T-helper 2 cell (primary cell): ENCODE measurements at regions not wholly inside any gene's neighbourhood (a gene's known extent, or its start where the extent isn't known, plus 50 kb on each side); places are given as distances from the start of the nearest gene placed in this dataset.

Experiments used
- DNase-seq, 5 experiments: peaks; one replicate each; pipeline versions ENCODE4 v3.0.0 to v3.0.0-alpha.2; 2012 to 2022

DNA sequence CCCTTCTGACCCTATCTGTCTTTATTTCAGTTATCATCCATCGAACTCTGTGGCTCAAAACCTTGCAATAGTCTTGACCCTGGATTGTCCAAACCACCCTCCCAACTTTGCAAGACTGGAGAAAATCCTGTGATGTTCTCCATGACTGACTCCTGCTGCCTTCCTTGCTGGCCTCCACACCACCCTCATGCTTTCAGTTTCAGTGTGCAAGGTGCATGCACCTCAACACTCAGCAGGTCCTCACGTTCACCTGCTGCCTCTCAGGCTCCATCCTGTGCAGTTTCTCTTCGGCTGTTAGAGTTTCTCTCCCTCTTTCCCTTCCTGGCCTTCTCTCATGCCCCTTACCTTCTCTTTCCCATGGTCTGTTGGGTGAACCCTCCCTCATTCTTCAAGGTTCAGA lies 59.4 kb upstream of the ASIC2 start:
- DNase-seq = no peak

DNA sequence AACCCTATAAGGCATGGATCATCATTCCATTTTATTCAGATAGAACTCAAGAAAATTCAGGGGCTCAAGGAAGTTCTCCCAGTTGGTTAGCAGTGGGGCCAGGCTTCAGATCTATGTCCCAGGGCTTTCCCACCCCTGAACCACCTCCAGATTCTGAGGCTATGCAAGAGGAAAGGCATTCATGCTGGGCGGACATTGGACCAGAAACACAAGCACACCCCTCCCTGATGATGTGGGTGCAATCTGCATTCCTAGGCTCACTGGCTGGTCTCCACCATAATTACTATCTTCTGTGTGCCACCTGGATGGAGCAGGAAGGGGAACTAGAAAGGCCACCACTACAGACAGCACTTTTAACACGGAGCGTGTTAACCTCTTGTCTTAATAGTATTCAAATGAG lies 63.2 kb upstream of the ASIC2 start:
- no peak for DNase-seq

GRCh38 chr17:33363475-33363874 lies 70.4 kb upstream of the ASIC2 start:
- DNase-seq = no peak

- DNase-seq = no peak
These were observed 73.9 kb upstream of the ASIC2 start for GRCh38 chr17:33366960-33367359.

DNA sequence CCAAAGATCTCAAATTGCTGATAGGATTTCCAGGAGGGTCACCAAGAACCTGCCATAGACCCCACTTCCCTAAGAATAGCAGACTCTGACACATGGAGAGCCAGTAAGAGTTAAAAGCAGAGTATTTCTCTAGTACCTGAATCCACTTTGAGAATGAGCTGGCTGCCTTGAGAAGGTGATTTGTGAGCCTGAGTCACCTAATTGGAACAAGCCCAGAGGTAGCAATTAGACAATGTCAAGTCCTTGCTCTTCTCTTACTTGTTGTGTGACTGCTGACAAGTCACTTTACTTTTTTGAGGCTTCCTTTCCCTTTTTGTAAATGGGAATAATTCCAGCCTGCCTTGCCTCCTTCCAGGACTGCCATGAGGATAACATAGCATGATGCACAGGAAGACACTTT lies 76.1 kb upstream of the ASIC2 start:
- no peak for DNase-seq

DNA sequence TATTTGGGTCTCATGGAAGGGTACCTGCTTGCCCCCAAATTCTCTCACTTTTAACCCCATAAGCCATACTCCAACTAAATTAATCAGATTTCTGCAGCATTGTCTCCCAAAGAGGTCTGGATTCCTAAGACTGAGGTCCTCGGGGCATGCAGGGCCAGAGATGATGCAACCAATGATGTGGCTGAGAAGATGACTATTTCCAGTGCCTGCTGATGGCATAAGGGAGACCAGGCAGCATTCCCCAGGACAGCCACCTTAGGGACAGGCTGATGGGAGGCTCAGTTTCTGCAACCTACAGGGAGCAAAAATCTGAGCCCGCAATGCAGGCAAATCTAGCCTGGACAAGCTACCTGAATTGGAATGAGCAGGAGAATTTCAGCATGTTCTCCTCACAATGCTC lies 76.8 kb upstream of the ASIC2 start:
- no peak for DNase-seq

DNA sequence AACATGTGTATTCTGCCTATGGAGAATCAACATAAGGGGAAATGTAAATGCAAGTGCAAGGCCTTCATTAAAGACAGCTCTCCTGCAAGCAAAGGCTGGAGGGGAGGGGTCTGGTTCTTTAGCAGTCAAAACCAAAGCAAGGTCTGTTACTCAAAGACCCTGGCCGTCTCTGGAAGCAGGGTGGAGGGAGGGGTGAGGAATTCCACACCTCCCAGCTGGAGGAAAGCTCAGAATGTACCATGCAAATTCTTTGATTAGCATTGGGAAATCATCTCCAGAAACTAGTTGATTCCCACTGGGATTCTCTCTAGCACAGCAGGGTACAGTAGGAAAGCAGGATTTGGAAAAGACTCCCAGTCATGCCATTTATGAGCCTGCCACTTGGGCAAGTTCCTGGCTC lies 77.3 kb upstream of the ASIC2 start:
- DNase-seq = no peak

DNA sequence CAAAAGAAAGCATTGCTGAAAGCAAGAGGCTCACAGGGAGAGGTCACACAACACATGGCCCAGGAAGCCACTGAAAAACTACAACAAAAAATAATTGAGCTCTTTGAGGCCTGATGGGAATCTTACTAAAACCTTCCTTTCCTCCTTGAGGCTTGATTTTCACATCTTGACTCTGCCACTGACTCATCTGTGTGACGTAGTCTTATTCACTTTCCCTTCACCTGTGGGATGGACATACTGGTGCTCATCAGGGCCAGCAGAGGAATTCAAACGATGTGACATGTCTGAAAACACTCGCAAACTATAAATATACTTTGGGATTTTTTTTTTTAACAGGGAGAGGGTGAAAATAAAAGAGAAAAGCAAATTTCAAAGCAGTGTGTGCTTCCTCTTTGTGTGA lies 78.3 kb upstream of the ASIC2 start:
- DNase-seq = no peak

- no peak for DNase-seq
These were observed 80.2 kb upstream of the ASIC2 start for GRCh38 chr17:33373273-33373672.

GRCh38 chr17:33375103-33375502 lies 82.0 kb upstream of the ASIC2 start:
- no peak for DNase-seq

DNA sequence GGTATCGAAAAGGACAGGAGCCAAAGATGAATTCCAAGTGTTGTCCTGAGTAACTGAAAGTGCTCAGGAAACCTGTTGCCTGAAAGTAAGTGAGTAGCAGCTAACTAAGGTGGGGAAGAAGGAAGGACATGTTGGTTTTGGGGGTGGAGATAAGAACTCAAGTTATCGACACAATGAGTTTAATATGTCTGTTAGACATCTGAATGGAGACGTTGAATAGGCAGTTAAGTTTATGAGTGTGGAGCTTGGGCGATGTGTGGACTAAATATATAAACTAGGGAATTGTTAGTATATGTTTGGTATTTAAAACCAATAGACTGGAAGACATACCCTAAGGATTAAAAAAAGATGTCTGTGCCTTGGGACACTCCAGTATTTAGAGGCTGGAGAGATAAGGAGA lies 82.7 kb upstream of the ASIC2 start:
- no peak for DNase-seq

GRCh38 chr17:33377837-33378595 lies 84.9 kb upstream of the ASIC2 start:
- peak in 1 of 5 experiments; percentile 5 for DNase-seq

GRCh38 chr17:33381201-33381600 lies 88.1 kb upstream of the ASIC2 start:
- no peak for DNase-seq

DNA sequence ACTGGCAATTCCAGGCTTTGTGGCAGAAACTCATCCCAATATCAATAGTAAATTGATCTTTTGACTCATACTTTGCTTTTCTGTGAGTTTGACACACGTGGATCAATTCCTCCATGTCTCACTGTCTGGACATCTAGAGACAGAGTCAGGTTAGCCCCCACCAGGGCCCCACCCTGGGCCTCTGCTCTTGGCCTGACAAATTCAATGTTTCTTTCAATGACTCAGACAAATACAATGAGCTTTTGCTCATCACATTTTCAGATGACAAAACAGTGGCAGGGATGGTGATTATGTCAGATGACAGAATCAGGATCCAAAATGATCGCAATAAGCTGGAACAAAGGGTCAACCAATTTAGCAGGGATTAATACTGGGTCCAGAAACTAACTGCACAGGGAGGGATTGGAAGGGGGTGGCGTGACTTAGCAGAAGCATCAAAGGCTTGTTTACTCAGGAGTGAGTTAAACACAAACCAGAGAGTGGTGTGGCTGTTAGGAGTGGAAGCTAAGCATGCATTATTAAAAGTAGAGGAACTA lies 90.5 kb upstream of the ASIC2 start:
- DNase-seq = no peak

DNA sequence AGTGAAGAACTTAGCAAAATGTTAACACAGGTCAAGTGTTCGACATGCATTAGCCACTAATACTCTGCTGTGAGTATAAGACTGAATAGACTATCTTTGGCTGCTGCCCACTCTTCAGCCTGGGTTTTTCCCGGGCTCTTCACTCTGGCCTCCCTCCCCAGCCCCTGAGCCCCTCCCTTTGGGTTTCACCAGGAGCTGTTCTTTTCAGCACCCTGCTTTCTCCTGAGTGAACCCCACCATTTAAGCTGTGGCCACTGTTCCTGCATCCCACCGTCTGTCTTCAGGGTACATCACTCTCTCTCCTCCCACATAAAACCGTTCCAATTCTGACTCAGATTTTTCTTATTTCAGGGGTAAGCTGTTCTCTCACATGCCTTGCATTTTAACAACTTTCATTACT lies 92.0 kb upstream of the ASIC2 start:
- no peak for DNase-seq

DNA sequence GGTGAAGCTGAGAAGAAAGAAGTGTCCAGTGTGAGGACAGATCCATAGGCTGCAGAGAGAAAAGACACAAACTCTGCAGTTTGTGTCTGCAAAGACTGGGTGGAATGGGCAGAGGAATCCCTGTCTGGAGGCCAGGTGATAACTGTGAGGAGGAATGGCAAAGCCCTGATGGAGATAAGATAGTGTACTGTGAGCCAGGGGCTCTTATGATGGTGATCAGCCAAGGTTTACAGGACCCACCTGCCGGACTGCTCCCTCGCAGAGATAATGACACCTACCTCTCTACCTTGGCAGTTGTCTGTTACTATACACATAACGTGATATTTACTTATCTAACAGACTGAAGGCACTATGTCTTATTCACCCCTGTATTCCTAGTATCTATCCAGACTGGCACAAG lies 92.6 kb upstream of the ASIC2 start:
- DNase-seq = no peak

- DNase-seq = no peak
These were observed 94.3 kb upstream of the ASIC2 start for GRCh38 chr17:33387406-33387805.

GRCh38 chr17:33389504-33390135 lies 96.5 kb upstream of the ASIC2 start:
- DNase-seq = no peak

DNA sequence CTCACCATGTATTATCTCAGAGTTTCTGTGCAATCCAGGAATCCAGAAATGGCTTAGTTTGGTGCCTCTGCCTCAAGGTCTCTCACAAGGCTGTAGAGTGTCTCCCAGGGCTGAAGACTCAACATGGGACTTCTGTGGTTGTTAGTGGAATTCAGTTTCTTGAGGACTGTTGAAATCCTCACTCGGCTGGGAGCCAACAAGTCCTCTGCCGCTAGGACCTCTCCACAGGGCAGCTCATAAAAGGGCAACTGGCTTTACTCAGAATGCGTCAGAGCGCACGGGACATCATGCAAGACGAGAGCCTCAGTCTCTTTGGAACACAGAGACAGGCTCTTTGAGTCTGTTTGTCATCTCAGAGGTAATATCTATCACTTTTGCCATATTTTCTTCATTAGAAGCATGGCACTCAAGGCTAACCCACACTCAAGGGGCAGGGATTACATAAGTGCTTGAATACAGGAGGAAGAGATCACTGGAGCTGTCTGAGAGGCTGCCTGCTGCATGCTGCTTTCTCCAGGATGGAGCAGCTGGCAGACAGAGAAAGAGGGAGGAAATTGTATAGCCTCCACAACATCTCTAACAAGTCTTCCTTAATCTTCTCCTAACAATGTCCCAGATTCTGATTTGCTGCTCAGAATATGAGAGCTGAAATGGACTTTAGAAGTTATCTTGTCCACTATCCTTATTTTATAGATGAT lies 97.5 kb upstream of the ASIC2 start:
- no peak for DNase-seq

DNA sequence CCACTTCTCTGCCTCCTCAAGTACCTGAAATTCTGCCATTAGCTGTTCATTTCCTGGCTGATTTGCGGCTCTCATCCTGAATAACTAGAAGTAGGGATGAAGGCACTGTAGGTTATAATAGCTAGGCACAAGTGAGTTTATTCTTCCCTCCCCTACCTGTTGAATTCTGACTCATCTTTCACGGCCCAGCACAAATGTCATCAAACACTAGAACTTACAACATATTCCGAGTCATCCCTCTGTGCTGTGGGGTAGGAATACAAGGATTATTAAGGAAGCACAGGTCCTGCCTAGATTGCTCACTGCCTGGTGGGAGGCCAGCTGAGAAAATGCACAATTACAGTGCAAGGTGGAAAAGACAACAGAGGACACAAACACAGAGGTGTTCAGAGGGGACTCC lies 103.7 kb upstream of the ASIC2 start:
- DNase-seq = no peak

DNA sequence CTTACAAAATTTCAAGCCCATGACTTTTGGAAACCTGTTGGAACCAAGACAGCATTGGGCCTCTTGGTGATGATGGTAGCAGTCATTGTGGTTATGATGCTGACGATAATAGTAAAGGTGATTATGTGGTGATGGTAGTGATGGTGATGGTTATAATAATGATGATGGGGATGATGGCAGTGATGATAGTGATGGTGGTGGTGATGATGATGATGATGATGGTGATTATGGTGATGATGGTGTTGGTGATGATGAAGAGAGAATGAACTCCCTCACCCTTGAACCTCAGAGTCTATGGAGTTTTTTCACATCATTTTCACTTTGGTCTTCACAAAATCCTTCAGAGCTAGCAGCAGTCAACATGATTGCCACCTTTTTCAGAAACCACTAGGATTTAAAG lies 105.3 kb upstream of the ASIC2 start:
- no peak for DNase-seq

DNA sequence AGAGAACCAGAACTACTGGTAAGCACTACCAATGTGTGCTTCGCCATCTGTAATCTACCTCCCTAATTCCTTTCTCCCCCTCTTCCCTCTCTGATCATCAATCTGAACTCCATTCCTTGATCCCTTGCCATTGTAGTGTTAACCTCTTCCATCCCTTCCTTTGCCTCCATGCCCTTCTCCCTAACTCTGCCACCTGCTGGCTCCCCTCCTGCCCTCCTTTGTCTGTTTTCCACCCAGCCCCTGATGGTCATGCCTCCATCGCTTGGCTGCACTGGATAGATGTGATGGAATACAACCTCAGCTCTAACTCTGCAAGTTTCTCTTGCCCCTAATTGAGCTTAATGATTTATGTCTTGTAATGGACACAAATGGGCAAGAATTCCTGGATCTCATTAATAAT lies 108.2 kb upstream of the ASIC2 start:
- DNase-seq = no peak

DNA sequence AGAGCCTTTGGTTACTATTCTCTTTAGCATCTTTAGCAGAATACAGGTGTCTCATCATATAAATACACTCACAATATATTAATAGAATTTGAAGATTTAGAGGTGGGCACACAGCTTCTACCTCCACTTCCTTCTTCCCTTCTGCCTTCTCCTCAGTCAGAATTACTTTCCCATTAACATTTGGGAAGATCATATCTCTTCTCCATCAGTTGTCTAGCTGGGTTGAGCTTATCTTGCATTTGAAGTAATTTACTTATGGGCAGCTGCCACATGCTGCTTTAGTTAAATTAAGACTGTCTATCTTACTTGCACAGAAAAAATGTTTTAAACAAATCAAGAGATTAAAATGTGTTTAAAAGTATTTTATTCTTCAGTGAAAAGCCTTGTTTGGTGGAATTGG lies 110.1 kb upstream of the ASIC2 start:
- DNase-seq = no peak
